ENCODE measurements at regions not wholly inside any gene's neighbourhood (a gene's known extent, or its start where the extent isn't known, plus 50 kb on each side); places are given as distances from the start of the nearest gene placed in this dataset.

DNA sequence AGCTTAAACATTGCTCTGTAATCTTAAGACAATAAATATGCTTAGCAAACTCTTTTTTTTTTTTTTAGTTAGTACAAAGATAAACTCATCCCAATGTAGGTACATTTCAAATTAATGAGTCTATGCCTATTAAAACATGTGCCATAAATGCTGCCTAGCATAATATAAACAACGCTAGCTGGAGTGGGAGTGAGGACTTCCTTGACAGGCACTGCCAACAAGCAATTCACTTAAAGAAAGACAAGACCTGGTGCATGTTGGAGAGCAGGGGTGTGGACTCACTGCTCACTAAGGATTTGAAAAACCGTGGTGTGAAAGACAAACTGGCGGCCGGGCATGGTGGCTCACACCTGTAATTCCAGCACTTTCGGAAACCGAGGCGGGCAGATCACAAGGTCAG lies 187.2 kb upstream of the RGS6 start:
- TF ChIP-seq, protein P1, sequence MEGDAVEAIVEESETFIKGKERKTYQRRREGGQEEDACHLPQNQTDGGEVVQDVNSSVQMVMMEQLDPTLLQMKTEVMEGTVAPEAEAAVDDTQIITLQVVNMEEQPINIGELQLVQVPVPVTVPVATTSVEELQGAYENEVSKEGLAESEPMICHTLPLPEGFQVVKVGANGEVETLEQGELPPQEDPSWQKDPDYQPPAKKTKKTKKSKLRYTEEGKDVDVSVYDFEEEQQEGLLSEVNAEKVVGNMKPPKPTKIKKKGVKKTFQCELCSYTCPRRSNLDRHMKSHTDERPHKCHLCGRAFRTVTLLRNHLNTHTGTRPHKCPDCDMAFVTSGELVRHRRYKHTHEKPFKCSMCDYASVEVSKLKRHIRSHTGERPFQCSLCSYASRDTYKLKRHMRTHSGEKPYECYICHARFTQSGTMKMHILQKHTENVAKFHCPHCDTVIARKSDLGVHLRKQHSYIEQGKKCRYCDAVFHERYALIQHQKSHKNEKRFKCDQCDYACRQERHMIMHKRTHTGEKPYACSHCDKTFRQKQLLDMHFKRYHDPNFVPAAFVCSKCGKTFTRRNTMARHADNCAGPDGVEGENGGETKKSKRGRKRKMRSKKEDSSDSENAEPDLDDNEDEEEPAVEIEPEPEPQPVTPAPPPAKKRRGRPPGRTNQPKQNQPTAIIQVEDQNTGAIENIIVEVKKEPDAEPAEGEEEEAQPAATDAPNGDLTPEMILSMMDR (IDR thresholded peaks at IDR 0.05) = no peak
- no peak for TF ChIP-seq POLR2A (IDR thresholded peaks at IDR 0.05; ENCODE audit: low read depth)

Measured in esophagus muscularis mucosa (tissue), 3 donors.